ENCODE measurements at regions not wholly inside any gene's neighbourhood (a gene's known extent, or its start where the extent isn't known, plus 50 kb on each side); places are given as distances from the start of the nearest gene placed in this dataset.

DNA sequence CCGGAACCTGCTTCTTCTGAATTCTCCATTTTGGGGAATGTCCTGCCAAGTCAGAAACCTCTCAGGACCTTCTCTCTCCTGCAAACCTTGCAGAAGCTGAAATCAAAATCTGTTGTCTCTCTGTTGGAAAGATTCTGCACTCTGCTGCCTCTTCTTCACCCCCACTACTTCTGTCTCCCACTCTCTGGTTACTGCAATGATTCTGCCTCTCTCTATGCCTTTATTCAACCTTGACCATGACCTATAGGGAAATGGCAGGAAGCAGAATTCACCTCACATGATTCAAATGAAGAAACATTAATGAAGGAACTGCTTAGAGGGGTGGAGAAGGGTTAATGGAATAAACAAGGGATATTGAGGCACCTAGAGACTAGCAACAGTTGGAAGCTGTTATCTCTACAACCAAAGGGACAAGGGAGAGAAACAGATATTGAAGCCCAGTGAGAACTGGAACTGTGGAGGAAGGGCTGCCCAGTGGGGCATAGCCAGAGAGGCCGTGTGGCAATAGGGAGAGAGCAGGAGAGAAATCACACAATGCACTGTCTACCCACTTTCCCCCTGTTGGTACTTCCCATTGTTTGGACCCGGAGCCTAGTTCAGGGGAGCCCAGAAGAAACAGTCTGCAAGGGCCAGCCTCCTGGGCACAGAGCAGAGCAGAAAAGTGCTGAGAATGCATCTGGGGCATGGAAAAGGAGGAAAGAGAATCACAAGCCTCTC, 76.1 kb upstream of the JUN start:
- no peak overlapping the region for H4K91ac ChIP-seq (ENCODE audit: low read depth, low read length)
- no peaks in the 10 kb centered on the region for H3K9me3 ChIP-seq (ENCODE audit: insufficient read depth, low read depth, low read length)
- WGBS (ENCODE audit: extremely low coverage, insufficient coverage, insufficient read length): no CpG with 5 or more reads among the region's 3 CpGs
- H2BK5ac ChIP-seq (ENCODE audit: low read depth, low read length, poor library complexity): no peak overlapping the region
- no peak overlapping the region for H3K4ac ChIP-seq (ENCODE audit: low read depth, low read length)
- no peaks in the 10 kb centered on the region for H3K79me1 ChIP-seq (ENCODE audit: low read length)
- no peak overlapping the region for H3K4me2 ChIP-seq (ENCODE audit: low read length)
- no peak for DNase-seq
- H4K8ac ChIP-seq (ENCODE audit: low read depth, low read length): no peak overlapping the region
- no peak overlapping the region for H3K9ac ChIP-seq (ENCODE audit: low read length)
- H3K4me1 ChIP-seq (ENCODE audit: control insufficient read depth in 1 of 2, insufficient read depth in 2 of 2, low read length in 2 of 2): no peaks in the 10 kb centered on the region
- no peaks in the 10 kb centered on the region for H3K79me2 ChIP-seq (ENCODE audit: control insufficient read depth, insufficient read depth, low read length, poor library complexity)
- H2AK5ac ChIP-seq (ENCODE audit: low read length): no peak overlapping the region
- no peak overlapping the region for H3K23ac ChIP-seq (ENCODE audit: low read length)
- H2AFZ ChIP-seq (ENCODE audit: insufficient read depth, low read length, poor library complexity): no peak overlapping the region
- H3K14ac ChIP-seq (ENCODE audit: low read length): no peak overlapping the region
- no peak overlapping the region for H3K4me3 ChIP-seq (ENCODE audit: low read depth, low read length)
- no peak overlapping the region for H4K12ac ChIP-seq (ENCODE audit: low read depth, low read length)
- no peaks in the 10 kb centered on the region for H3K36me3 ChIP-seq (ENCODE audit: control insufficient read depth in 1 of 2, insufficient read depth in 2 of 2, low read length in 2 of 2)
- no peak overlapping the region for H3K18ac ChIP-seq (ENCODE audit: low read length)
- no peaks in the 10 kb centered on the region for H3K27me3 ChIP-seq (ENCODE audit: insufficient read depth, low read length)
- no peak overlapping the region for H2BK120ac ChIP-seq (ENCODE audit: insufficient read depth, low read length, poor library complexity)
- no peak overlapping the region for H3K27ac ChIP-seq (ENCODE audit: low read depth, low read length)
- H2BK12ac ChIP-seq (ENCODE audit: low read length): no peak overlapping the region

DNA sequence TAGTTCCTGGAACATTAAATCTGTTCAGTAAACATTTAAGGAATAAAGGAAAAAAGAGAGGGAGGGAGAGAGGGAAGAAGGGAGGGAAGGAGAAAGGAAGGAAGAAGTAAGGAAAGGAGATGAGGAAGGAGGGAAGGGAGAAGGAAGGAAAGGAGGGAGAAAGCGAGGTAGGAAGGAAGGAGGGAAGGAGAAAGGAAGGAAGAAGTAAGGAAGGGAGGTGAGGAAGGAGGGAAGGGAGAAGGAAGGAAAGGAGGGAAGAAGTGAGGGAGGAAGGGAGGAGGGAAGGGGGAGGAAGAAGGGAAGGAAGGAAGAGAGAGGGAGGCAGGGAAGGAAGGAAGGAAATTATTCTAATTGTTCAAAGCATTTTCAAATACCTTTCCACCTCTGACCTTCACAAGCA, 77.2 kb upstream of the JUN start:
- no peak overlapping the region for H3K18ac ChIP-seq (ENCODE audit: low read length)
- H3K36me3 ChIP-seq (ENCODE audit: control insufficient read depth in 1 of 2, insufficient read depth in 2 of 2, low read length in 2 of 2): no peaks in the 10 kb centered on the region
- no peak overlapping the region for H3K4me3 ChIP-seq (ENCODE audit: low read depth, low read length)
- no peak for DNase-seq
- H3K79me1 ChIP-seq (ENCODE audit: low read length): no peaks in the 10 kb centered on the region
- no peak overlapping the region for H2BK120ac ChIP-seq (ENCODE audit: insufficient read depth, low read length, poor library complexity)
- WGBS (ENCODE audit: extremely low coverage, insufficient coverage, insufficient read length): 92% methylated on average over 1 of the region's 1 CpG
- H2AK5ac ChIP-seq (ENCODE audit: low read length): no peak overlapping the region
- no peak overlapping the region for H3K9ac ChIP-seq (ENCODE audit: low read length)
- no peak overlapping the region for H4K12ac ChIP-seq (ENCODE audit: low read depth, low read length)
- H3K14ac ChIP-seq (ENCODE audit: low read length): no peak overlapping the region
- H3K9me3 ChIP-seq (ENCODE audit: insufficient read depth, low read depth, low read length): no peaks in the 10 kb centered on the region
- H2BK12ac ChIP-seq (ENCODE audit: low read length): no peak overlapping the region
- no peak overlapping the region for H2BK5ac ChIP-seq (ENCODE audit: low read depth, low read length, poor library complexity)
- H2AFZ ChIP-seq (ENCODE audit: insufficient read depth, low read length, poor library complexity): no peak overlapping the region
- no peaks in the 10 kb centered on the region for H3K4me1 ChIP-seq (ENCODE audit: control insufficient read depth in 1 of 2, insufficient read depth in 2 of 2, low read length in 2 of 2)
- no peaks in the 10 kb centered on the region for H3K79me2 ChIP-seq (ENCODE audit: control insufficient read depth, insufficient read depth, low read length, poor library complexity)
- H4K8ac ChIP-seq (ENCODE audit: low read depth, low read length): no peak overlapping the region
- no peaks in the 10 kb centered on the region for H3K27me3 ChIP-seq (ENCODE audit: insufficient read depth, low read length)
- H3K4me2 ChIP-seq (ENCODE audit: low read length): no peak overlapping the region
- H3K23ac ChIP-seq (ENCODE audit: low read length): no peak overlapping the region
- H3K27ac ChIP-seq (ENCODE audit: low read depth, low read length): no peak overlapping the region
- H4K91ac ChIP-seq (ENCODE audit: low read depth, low read length): no peak overlapping the region
- no peak overlapping the region for H3K4ac ChIP-seq (ENCODE audit: low read depth, low read length)

DNA sequence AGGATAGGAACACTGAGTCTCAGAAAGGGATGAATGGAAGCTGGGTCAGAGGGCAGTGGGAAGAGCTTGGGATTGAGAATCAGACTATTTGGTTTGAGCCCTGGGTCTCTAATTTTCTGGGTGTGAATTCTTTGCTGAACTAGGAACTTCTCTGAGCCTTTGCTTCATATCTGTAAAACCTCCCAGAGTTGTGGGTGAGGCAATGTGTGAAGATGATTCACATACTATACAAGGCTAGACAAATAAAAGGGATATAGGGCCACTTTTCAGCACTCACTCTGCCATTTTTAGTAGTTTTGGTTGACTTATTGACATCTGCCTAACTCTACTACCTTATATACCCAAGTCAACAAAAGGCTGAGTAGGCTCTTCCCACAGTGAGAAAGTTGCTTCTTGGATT, 77.7 kb upstream of the JUN start:
- no peak overlapping the region for H3K18ac ChIP-seq (ENCODE audit: low read length)
- H2AK5ac ChIP-seq (ENCODE audit: low read length): no peak overlapping the region
- no peak overlapping the region for H3K14ac ChIP-seq (ENCODE audit: low read length)
- H2BK5ac ChIP-seq (ENCODE audit: low read depth, low read length, poor library complexity): no peak overlapping the region
- H4K91ac ChIP-seq (ENCODE audit: low read depth, low read length): no peak overlapping the region
- H3K4me2 ChIP-seq (ENCODE audit: low read length): no peak overlapping the region
- H3K79me2 ChIP-seq (ENCODE audit: control insufficient read depth, insufficient read depth, low read length, poor library complexity): no peaks in the 10 kb centered on the region
- no peak overlapping the region for H3K23ac ChIP-seq (ENCODE audit: low read length)
- no peak for DNase-seq
- H3K79me1 ChIP-seq (ENCODE audit: low read length): no peaks in the 10 kb centered on the region
- H2BK120ac ChIP-seq (ENCODE audit: insufficient read depth, low read length, poor library complexity): no peak overlapping the region
- H3K27me3 ChIP-seq (ENCODE audit: insufficient read depth, low read length): no peaks in the 10 kb centered on the region
- no peak overlapping the region for H3K9ac ChIP-seq (ENCODE audit: low read length)
- H2BK12ac ChIP-seq (ENCODE audit: low read length): no peak overlapping the region
- H4K8ac ChIP-seq (ENCODE audit: low read depth, low read length): no peak overlapping the region
- no peaks in the 10 kb centered on the region for H3K9me3 ChIP-seq (ENCODE audit: insufficient read depth, low read depth, low read length)
- no peaks in the 10 kb centered on the region for H3K4me1 ChIP-seq (ENCODE audit: control insufficient read depth in 1 of 2, insufficient read depth in 2 of 2, low read length in 2 of 2)
- H4K12ac ChIP-seq (ENCODE audit: low read depth, low read length): no peak overlapping the region
- no peak overlapping the region for H3K4me3 ChIP-seq (ENCODE audit: low read depth, low read length)
- no peaks in the 10 kb centered on the region for H3K36me3 ChIP-seq (ENCODE audit: control insufficient read depth in 1 of 2, insufficient read depth in 2 of 2, low read length in 2 of 2)
- no peak overlapping the region for H2AFZ ChIP-seq (ENCODE audit: insufficient read depth, low read length, poor library complexity)
- no peak overlapping the region for H3K27ac ChIP-seq (ENCODE audit: low read depth, low read length)
- H3K4ac ChIP-seq (ENCODE audit: low read depth, low read length): no peak overlapping the region

DNA sequence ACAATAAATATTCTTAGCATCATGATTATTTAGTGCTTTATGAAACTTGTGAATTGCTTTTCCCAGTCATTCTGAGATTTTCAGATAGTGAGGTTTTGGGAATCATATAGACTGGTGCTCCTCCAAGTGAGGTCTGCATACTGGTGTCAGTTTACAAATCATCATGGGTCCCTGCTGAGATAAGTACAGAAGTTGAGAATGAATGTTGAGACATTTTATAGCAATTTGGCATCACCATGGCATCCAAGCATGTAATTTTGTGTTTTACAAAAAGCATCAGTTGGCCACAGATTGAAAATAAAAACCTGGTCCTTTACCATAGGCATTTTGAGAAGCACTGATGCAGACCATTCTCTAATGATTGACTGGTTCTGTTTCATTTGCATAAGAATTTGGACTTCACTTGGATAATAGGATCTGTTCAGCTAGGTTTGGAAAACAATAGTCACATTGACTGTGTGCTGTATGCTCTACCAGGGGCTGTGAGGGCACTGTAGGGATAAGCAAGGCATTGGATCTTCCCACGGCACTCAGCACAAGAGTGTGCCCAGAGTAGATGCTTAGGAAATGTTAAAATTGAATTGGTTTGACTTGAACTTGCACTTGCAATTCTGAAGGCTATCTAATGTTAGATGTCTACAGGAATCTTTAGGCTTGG, 79.0 kb upstream of the JUN start:
- H3K9me3 ChIP-seq (ENCODE audit: insufficient read depth, low read depth, low read length): no peaks in the 10 kb centered on the region
- H3K4me1 ChIP-seq (ENCODE audit: control insufficient read depth in 1 of 2, insufficient read depth in 2 of 2, low read length in 2 of 2): no peaks in the 10 kb centered on the region
- no peak overlapping the region for H3K4me3 ChIP-seq (ENCODE audit: low read depth, low read length)
- H2BK120ac ChIP-seq (ENCODE audit: insufficient read depth, low read length, poor library complexity): no peak overlapping the region
- H2BK5ac ChIP-seq (ENCODE audit: low read depth, low read length, poor library complexity): no peak overlapping the region
- no peak overlapping the region for H2BK12ac ChIP-seq (ENCODE audit: low read length)
- H3K27ac ChIP-seq (ENCODE audit: low read depth, low read length): no peak overlapping the region
- H3K4ac ChIP-seq (ENCODE audit: low read depth, low read length): no peak overlapping the region
- no peak overlapping the region for H4K8ac ChIP-seq (ENCODE audit: low read depth, low read length)
- no peak overlapping the region for H4K91ac ChIP-seq (ENCODE audit: low read depth, low read length)
- no peak overlapping the region for H2AFZ ChIP-seq (ENCODE audit: insufficient read depth, low read length, poor library complexity)
- no peak overlapping the region for H2AK5ac ChIP-seq (ENCODE audit: low read length)
- H3K14ac ChIP-seq (ENCODE audit: low read length): no peak overlapping the region
- H4K12ac ChIP-seq (ENCODE audit: low read depth, low read length): no peak overlapping the region
- H3K4me2 ChIP-seq (ENCODE audit: low read length): no peak overlapping the region
- WGBS (ENCODE audit: extremely low coverage, insufficient coverage, insufficient read length): no CpG with 5 or more reads among the region's 1 CpG
- H3K79me2 ChIP-seq (ENCODE audit: control insufficient read depth, insufficient read depth, low read length, poor library complexity): no peaks in the 10 kb centered on the region
- no peaks in the 10 kb centered on the region for H3K36me3 ChIP-seq (ENCODE audit: control insufficient read depth in 1 of 2, insufficient read depth in 2 of 2, low read length in 2 of 2)
- no peak overlapping the region for H3K9ac ChIP-seq (ENCODE audit: low read length)
- no peaks in the 10 kb centered on the region for H3K27me3 ChIP-seq (ENCODE audit: insufficient read depth, low read length)
- H3K23ac ChIP-seq (ENCODE audit: low read length): no peak overlapping the region
- H3K79me1 ChIP-seq (ENCODE audit: low read length): no peaks in the 10 kb centered on the region
- H3K18ac ChIP-seq (ENCODE audit: low read length): no peak overlapping the region
- DNase-seq: no peak

Data from trophoblast cell (in vitro differentiated cells and primary cell).